HG03060 (cell line): ENCODE measurements at regions not wholly inside any gene's neighbourhood (a gene's known extent, or its start where the extent isn't known, plus 50 kb on each side); places are given as distances from the start of the nearest gene placed in this dataset.

Source experiments
- ATAC-seq: cut with Tn5 transposase; IDR thresholded peaks from one replicate; pipeline ENCODE4 v1.9.1; 2021; ENCODE audit warnings: low read depth, moderate number of reproducible peaks; ENCODE audit not compliant: unreplicated experiment

DNA sequence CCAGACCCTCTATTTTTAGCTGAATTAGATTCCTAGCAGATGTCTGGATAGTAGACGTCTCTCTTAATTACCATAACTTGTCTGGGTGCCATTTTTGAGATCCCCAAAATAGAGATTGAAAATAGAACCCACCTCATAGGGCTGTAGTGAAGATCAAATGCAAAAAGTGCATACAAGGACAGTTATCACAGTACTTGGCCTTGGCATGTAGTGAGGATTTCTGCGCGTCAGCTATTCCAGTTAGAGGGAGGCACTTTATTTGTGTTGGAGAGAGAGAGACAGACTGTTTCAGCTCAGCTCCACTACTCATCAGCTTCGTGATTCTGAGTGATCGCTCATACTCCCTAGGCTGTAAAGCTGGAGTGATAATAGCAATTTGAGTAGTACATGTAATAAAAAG lies 59.6 kb upstream of the CDH13 start:
- no peak for ATAC-seq

DNA sequence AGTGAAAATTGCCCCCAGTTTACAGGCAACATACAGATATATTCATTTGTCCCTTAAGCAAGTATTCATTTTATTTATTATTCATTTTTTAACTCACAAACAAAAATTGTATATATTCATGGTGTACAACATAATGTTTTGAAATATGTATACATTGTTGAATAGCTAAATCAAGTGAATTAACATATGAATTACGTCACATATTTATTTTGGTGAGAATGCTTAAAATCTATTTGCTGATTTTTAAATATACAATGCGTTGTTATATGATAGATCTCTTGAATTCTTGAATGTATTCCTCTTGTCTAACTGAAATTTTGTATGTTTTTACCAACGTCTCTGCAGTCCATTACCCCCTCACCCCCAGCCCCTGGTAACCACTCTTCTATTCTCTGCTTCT lies 63.4 kb upstream of the CDH13 start:
- ATAC-seq, result no peak

GRCh38 chr16:82562183-82562683 lies 64.5 kb upstream of the CDH13 start:
- no peak for ATAC-seq

DNA sequence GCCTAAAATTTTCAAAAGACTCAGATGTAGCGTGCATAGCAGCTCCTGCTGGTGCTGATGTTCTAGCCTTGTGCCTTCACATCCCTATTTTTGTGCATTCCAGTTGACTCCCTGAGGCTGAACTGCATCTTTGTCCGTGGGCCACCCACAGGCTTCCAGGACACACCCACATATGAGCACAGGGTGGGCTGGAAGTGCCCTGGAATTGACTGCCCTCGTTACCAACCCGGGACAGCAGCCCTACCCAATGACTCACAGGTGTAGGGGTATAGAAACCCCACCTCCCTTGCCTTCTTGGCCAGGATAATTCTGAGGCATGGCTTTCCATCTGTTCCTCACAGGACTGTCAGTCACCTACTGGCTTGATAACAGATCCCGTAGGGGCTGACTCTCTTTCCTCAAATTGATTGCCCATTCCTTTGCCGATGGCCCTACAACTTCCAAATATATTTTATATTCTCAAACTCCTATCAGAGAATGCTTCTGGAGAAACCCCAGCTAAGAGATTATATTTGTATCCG lies 65.9 kb upstream of the CDH13 start:
- no peak for ATAC-seq

DNA sequence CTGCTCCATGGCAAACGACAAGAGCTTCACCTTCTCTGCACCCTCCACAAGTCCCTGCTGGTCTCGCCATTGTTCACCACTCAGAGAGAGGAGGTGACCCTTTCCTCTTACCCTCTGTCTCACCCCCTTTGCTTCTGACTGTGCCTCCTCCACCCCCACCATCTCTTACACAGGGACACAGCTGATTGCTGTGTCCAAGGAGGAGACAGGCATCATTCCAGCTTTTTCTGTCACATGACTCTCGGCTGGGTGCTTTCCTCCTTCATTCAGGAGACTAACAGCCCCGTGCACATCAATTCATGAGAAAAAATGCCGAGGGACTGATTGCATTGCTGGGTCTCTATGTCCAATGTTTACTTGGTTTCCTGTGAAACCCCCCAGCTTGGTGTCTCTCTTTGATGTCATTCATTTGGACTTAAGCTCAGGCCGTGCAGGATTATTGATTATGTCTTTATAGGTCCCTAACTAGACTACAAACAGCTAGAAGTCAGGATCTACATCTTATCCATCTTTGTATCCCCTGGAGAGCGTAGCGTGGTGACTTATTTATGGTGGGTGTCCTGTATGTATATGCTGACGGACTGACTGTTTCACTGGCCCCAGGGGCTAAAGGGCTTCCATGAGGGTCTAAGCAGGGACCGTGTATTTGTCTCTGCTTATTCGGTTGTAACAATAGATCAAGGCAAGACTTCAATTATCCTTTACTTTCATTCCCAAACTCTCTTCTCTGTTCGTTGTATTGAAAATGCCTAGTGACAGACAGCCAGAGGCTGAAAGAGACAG lies 82.2 kb upstream of the CDH13 start:
- no peak for ATAC-seq

- no peak for ATAC-seq
These were observed 84.1 kb upstream of the CDH13 start for GRCh38 chr16:82542714-82543113.

DNA sequence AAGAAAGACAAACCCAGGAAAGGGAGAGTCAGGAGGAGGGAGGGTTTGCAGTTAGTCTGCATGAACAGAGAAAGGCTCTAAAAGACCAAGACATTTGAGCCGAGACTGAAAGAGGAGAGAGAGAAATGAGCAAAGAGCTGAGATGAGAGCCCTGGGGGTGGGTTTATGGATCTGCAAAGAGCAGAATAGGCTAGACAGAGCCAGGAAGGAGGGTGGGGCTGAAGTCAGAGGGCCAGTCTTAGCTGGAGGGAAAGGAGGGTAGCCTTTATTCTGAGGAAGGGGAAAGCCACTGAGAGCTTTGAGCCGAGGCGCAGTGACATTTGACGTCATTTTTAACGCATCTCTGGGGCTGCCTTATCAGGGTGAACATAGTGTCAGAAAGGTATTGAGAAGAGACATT lies 85.7 kb upstream of the CDH13 start:
- ATAC-seq, result no peak

DNA sequence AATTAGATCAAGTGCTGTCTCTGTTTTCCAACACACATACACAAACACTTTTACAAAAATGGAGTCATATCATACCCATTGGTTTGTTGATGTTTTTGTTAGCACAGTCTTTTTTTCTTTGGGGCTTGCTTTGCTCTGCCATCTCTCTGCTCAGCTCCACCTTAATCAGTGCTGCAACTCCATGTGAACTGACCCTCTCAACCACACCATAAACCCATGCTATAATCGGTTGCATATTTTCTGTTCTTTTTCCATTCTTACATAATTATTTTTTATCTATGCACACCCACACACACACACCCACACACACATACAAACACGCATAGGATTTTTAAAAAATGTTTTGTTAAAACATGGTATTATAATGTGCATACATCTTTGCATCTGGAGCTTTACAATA lies 91.0 kb upstream of the CDH13 start:
- no peak for ATAC-seq

DNA sequence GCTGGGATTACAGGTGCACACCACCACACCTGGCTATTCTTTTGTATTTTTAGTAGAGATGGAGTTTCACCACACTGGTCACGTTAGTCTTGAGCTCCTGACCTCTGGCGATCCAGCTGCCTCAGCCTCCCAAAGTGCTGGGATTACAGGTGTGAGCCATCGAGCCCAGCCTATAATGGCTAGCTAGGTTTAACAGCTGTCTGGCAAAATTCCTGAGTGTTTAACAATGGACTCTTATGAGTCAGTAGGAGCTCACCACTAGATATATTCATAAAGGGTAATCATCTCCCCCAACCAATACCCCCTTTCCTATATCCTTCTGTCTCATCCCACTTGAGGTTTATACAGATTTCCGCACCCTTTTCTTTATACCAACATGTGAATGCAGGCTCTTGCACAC lies 91.5 kb upstream of the CDH13 start:
- ATAC-seq, result no peak

GRCh38 chr16:82533189-82533588 lies 93.6 kb upstream of the CDH13 start:
- no peak for ATAC-seq

DNA sequence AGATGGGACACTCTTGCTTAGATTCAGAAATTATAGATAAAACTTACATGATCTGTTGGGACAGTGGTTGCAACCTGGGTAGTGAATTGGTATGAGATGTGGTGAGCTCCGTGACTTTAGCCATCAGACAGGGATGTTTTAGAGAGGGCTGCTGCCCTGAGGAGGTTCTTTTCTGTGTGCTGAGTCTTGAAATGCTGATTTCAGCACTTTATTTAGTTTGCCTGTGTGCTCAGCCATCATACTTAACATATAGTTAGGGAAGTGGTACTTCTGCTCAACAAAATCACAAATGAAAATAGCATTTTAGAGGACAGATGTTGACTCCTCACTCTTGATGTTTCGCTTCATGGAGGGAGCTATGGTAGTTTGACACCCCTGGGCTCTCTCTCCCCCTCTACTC lies 95.9 kb upstream of the CDH13 start:
- ATAC-seq, result no peak

GRCh38 chr16:82527101-82527500 lies 99.7 kb upstream of the CDH13 start:
- ATAC-seq, result no peak

GRCh38 chr16:82524976-82525375 lies 101.8 kb upstream of the CDH13 start:
- ATAC-seq, result no peak

DNA sequence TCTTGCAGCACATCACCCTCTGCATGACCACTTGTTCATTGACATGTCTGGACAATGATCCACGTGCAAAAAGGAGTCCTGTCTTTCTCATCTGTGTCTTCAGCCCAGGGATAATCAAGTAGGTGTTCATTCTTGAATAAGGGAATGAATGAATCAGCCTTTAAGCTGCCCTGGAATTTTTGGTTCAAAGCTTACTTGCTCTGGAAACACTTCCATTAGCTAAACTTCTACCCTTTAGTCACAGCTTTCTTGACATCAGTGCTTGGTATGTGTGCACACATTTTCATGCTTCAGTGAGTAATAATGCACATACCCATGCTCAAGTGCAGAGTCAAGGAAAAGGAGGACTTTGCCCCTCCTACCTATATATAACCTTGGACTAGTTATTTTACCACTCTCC lies 103.0 kb upstream of the CDH13 start:
- ATAC-seq, result no peak

DNA sequence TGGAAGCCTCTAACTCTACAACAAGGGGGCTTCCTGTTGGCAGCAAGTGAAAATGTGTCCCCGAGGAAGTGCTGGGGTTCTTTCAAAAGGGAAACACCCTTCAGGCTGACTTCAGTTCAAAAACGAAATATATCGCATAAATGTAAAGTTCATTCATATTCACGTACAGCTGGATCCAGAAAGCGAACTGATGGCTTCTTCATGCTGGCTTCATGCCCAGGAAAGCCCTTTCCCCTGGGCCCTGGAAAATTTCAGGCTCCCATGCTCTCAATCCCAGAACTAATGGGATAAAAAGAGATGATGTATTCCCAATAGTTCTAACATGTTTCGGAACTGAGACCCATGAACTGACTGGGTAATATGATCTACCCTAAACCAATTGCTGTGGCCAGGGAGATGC lies 104.7 kb upstream of the CDH13 start:
- ATAC-seq, result no peak

- ATAC-seq, result no peak
These were observed 108.0 kb upstream of the CDH13 start for GRCh38 chr16:82518811-82519210.

DNA sequence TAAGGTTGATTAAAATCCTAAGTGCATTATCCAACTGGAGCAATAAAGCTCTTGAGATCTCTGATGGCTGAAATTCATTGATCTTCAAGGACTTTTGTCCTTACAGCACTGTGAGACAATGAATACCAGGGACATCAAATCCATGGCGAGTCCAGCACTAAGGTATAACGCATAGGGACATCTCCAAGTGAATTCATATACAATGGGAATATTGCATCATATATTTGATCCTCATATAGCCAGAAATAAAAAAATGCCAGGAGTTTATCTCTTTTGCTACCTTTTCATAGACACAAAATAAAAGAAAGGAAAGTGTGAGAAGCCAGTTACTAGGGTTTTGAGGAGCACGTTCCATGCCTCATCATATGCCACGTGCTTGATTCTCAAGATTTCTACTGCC lies 112.5 kb upstream of the CDH13 start:
- ATAC-seq, result no peak

- no peak for ATAC-seq
These were observed 115.9 kb upstream of the CDH13 start for GRCh38 chr16:82510789-82511305.

DNA sequence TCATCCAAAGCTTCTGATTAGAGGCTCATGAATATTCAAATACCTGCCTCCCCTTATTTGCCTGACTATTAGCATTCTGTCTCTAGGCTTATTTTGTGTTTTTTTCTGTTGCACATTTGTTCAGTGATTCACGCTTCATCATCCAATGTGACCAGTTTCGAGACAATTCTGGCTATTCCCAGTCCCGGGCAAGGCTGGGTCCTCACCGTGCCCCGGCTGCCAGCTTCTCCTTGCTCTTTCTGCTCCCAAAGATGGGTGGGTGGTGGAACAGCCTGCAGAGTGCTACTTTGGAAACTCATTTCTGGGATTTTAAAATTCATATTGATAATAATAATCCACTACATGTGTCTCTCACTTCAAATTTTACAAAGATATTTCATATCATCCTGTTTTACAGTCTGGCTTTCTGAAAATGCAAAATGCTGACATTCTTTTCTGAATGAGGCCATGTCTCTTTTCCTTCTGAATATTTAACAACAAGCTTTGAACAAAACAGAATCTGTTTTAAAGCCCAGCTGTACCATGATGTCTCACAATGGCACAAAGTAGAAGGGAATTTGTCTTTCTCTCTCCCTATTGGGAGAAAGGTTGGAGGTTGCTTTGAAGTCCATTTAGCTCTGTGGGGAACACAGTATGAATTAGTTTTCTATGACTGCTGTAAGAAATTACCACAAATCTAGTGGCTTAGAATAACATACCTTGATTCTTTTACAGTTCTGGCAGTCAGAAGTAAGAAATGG lies 116.9 kb upstream of the CDH13 start:
- ATAC-seq, result no peak

DNA sequence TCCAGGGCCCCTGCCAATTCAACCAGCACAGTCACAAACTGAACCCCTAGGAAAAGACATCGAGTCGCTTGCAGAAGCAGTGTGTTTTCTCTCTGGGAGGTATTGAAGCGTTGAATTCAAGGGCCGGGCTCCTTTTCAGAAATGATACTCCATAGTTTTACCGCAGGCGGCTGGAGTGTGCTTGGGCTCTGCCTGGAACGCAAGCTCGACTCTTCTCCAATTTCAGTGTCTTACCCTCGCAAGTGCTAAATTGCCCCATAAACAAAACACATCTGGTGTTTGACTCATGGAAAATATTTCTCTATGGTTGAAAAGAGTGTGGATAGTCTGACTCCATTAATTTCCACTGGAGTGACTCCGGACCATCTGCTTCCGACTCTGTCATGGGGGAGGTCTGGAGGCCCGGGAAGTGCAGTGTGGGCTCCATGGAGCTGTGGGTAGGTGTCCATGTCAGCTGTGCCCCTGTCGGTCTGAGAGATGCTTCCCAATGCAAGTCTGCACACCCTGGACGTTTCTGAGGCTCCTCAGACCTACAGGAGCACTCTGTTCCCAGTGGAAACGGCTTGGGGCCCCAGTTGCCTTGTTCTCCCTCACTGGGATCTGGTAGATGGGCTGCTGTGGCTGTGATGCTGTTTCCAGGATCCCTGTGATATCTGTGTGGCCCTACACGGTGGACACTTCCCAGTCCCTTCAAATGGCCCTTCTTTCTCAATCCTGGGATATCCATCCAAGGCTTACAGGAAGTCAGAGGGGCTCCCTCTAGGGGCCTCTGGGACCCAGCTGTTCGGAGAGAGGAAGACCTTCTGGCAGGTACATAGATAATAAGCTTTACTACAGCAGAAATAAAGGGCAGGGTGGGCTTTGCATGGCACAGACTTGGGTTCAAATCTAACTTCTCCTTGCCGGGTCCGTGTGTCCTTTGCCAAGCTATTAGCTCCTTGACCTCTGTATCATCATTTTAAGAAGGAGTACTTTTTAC lies 119.8 kb upstream of the CDH13 start:
- no peak for ATAC-seq
